ENCODE measurements at regions not wholly inside any gene's neighbourhood (a gene's known extent, or its start where the extent isn't known, plus 50 kb on each side); places are given as distances from the start of the nearest gene placed in this dataset.

GRCh38 chr5:35430381-35431162 is 187.1 kb upstream of the SPEF2 start:
- TF ChIP-seq POLR2A (IDR thresholded peaks at IDR 0.05) = no peak
- no peak for TF ChIP-seq POLR2AphosphoS5 (IDR thresholded peaks at IDR 0.05)
- TF ChIP-seq CTCF (IDR thresholded peaks at IDR 0.05) = no peak
